Endothelial cell of umbilical vein (primary cell): ENCODE measurements at regions not wholly inside any gene's neighbourhood (a gene's known extent, or its start where the extent isn't known, plus 50 kb on each side); places are given as distances from the start of the nearest gene placed in this dataset.

Source experiments
- CTCF ChIP-seq, 2 donors: IDR thresholded peaks; 1 replicate in 1 of 2; 2 replicates in 1 of 2; pipeline ENCODE4 v1.5.1; 2011; ENCODE audit warnings: low read length in 2 of 2, mild to moderate bottlenecking in 2 of 2, moderate library complexity in 2 of 2, control low read depth in 1 of 2, inconsistent platforms in 1 of 2, low read depth in 1 of 2; ENCODE audit not compliant: insufficient read depth in 1 of 2; ENCODE audit errors: extremely low read depth in 1 of 2
- EZH2 ChIP-seq: IDR thresholded peaks from 2 replicates; pipeline ENCODE4 v1.6.1; 2012; ENCODE audit warnings: borderline replicate concordance, low read depth, mild to moderate bottlenecking, moderate library complexity, low read length, inconsistent platforms; ENCODE audit not compliant: severe bottlenecking
- FOS ChIP-seq: IDR thresholded peaks from 2 replicates; pipeline ENCODE4 v1.6.1; 2011; ENCODE audit warnings: mild to moderate bottlenecking, low read length, moderate library complexity, borderline replicate concordance; ENCODE audit not compliant: insufficient read depth
- GATA2 ChIP-seq: IDR thresholded peaks from 2 replicates; pipeline ENCODE4 v1.7.0; 2011; ENCODE audit warnings: low read depth, mild to moderate bottlenecking, moderate library complexity, mixed read lengths, low read length; ENCODE audit not compliant: insufficient read length, insufficient read depth
- JUN ChIP-seq: IDR thresholded peaks from 2 replicates; pipeline ENCODE4 v1.6.1; 2011; ENCODE audit warnings: borderline replicate concordance, low read depth; ENCODE audit not compliant: insufficient read length, insufficient read depth
- MAX ChIP-seq: IDR thresholded peaks from 2 replicates; pipeline ENCODE4 v1.6.1; 2011; ENCODE audit not compliant: insufficient read depth, insufficient read length
- MYC ChIP-seq: IDR thresholded peaks from one replicate; pipeline ENCODE4 v1.6.1; 2011; ENCODE audit warnings: mild to moderate bottlenecking, low read depth, low read length
- POLR2A ChIP-seq: IDR thresholded peaks from 2 replicates; pipeline ENCODE4 v1.6.1; 2012; ENCODE audit warnings: low read depth, mild to moderate bottlenecking, control low read depth, low read length
- POLR2AphosphoS5 ChIP-seq: IDR thresholded peaks from 2 replicates; pipeline ENCODE4 v1.6.1; 2012; ENCODE audit warnings: low read depth, mild to moderate bottlenecking, control low read depth, low read length, moderate library complexity; ENCODE audit not compliant: insufficient read depth

GRCh38 chr5:56668996-56669395, 146.4 kb upstream of the MAP3K1 start:
- no peak for TF ChIP-seq CTCF (IDR thresholded peaks at IDR 0.05; ENCODE audit: extremely low read depth in 1 of 2, insufficient read depth in 1 of 2, low read depth in 1 of 2, low read length in 2 of 2)
- TF ChIP-seq MAX, result no peak
- TF ChIP-seq POLR2A, result no peak
- TF ChIP-seq EZH2, result no peak
- no peak for TF ChIP-seq POLR2AphosphoS5
- TF ChIP-seq JUN, result no peak
- no peak for TF ChIP-seq FOS
- TF ChIP-seq GATA2, result no peak
- TF ChIP-seq MYC, result no peak
